ENCODE measurements at regions not wholly inside any gene's neighbourhood (a gene's known extent, or its start where the extent isn't known, plus 50 kb on each side); places are given as distances from the start of the nearest gene placed in this dataset.

- TF ChIP-seq, protein P1, sequence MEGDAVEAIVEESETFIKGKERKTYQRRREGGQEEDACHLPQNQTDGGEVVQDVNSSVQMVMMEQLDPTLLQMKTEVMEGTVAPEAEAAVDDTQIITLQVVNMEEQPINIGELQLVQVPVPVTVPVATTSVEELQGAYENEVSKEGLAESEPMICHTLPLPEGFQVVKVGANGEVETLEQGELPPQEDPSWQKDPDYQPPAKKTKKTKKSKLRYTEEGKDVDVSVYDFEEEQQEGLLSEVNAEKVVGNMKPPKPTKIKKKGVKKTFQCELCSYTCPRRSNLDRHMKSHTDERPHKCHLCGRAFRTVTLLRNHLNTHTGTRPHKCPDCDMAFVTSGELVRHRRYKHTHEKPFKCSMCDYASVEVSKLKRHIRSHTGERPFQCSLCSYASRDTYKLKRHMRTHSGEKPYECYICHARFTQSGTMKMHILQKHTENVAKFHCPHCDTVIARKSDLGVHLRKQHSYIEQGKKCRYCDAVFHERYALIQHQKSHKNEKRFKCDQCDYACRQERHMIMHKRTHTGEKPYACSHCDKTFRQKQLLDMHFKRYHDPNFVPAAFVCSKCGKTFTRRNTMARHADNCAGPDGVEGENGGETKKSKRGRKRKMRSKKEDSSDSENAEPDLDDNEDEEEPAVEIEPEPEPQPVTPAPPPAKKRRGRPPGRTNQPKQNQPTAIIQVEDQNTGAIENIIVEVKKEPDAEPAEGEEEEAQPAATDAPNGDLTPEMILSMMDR (IDR thresholded peaks at IDR 0.05; ENCODE audit: low read length): no peak
- Histone ChIP-seq H3K36me3 (replicated peaks; ENCODE audit: insufficient read depth, low read length) (no peaks in the 10 kb centered on the region), H2AFZ (ENCODE audit: low read length) (no peak overlapping the region), H3K4me3 (ENCODE audit: low read length) (no peak overlapping the region), H3K4me1 (ENCODE audit: low read length) (no peaks in the 10 kb centered on the region), H3F3A (ENCODE audit: insufficient read depth, low read length) (no peaks in the 10 kb centered on the region), H3K27ac (ENCODE audit: low read length) (no peak overlapping the region), H3K79me2 (ENCODE audit: low read length) (no peaks in the 10 kb centered on the region), H3K9ac (ENCODE audit: low read length) (no peak overlapping the region), H4K20me1 (ENCODE audit: insufficient read depth, low read length) (no peaks in the 10 kb centered on the region), H3K9me2 (replicated peaks; ENCODE audit: insufficient read depth, low read length) (no peaks in the 10 kb centered on the region), H3K9me3 (replicated peaks; ENCODE audit: insufficient read depth, low read length) (no peaks in the 10 kb centered on the region), H3K4me2 (ENCODE audit: low read depth, low read length) (no peak overlapping the region), H3K27me3 (replicated peaks; ENCODE audit: insufficient read depth, low read length) (no peaks in the 10 kb centered on the region)
- no peak for DNase-seq
Measured at GRCh38 chr10:16182144-16182543, 254.7 kb upstream of the PTER start.

DNA sequence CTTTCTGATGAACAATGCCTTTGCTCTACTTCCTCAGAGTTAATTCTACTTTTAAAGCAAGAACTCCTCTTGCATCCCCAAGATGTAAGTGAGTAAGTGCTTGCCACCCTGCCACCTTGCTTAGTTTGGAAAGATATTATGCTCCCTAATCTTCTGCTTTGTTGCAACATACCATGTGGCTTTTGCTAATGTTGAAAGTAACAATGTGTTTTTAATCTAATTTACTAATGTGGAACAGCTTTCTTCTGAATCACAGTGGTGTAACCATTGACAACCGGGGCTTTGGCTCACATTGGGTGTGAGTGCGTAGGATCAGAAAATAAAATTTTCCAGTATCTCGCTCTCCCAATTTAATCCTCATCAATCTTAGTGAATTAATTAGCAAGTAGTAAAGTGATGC is 254.1 kb upstream of the PTER start:
- Histone ChIP-seq H3K36me3 (replicated peaks; ENCODE audit: insufficient read depth, low read length) (no peaks in the 10 kb centered on the region), H3K79me2 (ENCODE audit: low read length) (no peaks in the 10 kb centered on the region), H3K27ac (ENCODE audit: low read length) (no peak overlapping the region), H4K20me1 (ENCODE audit: insufficient read depth, low read length) (no peaks in the 10 kb centered on the region), H3F3A (ENCODE audit: insufficient read depth, low read length) (no peaks in the 10 kb centered on the region), H3K9ac (ENCODE audit: low read length) (no peak overlapping the region), H3K27me3 (replicated peaks; ENCODE audit: insufficient read depth, low read length) (no peaks in the 10 kb centered on the region), H3K4me3 (ENCODE audit: low read length) (no peak overlapping the region), H2AFZ (ENCODE audit: low read length) (no peak overlapping the region), H3K4me2 (ENCODE audit: low read depth, low read length) (no peak overlapping the region), H3K4me1 (ENCODE audit: low read length) (no peaks in the 10 kb centered on the region), H3K9me3 (replicated peaks; ENCODE audit: insufficient read depth, low read length) (no peaks in the 10 kb centered on the region), H3K9me2 (replicated peaks; ENCODE audit: insufficient read depth, low read length) (no peaks in the 10 kb centered on the region)
- TF ChIP-seq EZH2 (optimal IDR thresholded peaks at IDR 0.05; ENCODE audit: low read depth, low read length): no peak
- TF ChIP-seq, protein P1 (IDR thresholded peaks at IDR 0.05; ENCODE audit: low read length): no peak
- no peak for TF ChIP-seq EZH2phosphoT487 (IDR thresholded peaks at IDR 0.05; ENCODE audit: low read length)
- no peak for DNase-seq

GRCh38 chr10:16184096-16184597 is 252.7 kb upstream of the PTER start:
- no peaks in the 10 kb centered on the region for H3F3A ChIP-seq (ENCODE audit: insufficient read depth, low read length)
- no peak overlapping the region for H3K4me3 ChIP-seq (ENCODE audit: low read length)
- H3K4me1 ChIP-seq (ENCODE audit: low read length): no peaks in the 10 kb centered on the region
- no peaks in the 10 kb centered on the region for H4K20me1 ChIP-seq (ENCODE audit: insufficient read depth, low read length)
- no peak for TF ChIP-seq EZH2 (optimal IDR thresholded peaks at IDR 0.05; ENCODE audit: low read depth, low read length)
- TF ChIP-seq, protein P1 (IDR thresholded peaks at IDR 0.05; ENCODE audit: low read length): no peak
- TF ChIP-seq EZH2phosphoT487 (IDR thresholded peaks at IDR 0.05; ENCODE audit: low read length): no peak
- H3K27me3 ChIP-seq (replicated peaks; ENCODE audit: insufficient read depth, low read length): no peaks in the 10 kb centered on the region
- H2AFZ ChIP-seq (ENCODE audit: low read length): no peak overlapping the region
- H3K4me2 ChIP-seq (ENCODE audit: low read depth, low read length): no peak overlapping the region
- no peaks in the 10 kb centered on the region for H3K9me3 ChIP-seq (replicated peaks; ENCODE audit: insufficient read depth, low read length)
- H3K79me2 ChIP-seq (ENCODE audit: low read length): no peaks in the 10 kb centered on the region
- no peaks in the 10 kb centered on the region for H3K9me2 ChIP-seq (replicated peaks; ENCODE audit: insufficient read depth, low read length)
- no peak overlapping the region for H3K9ac ChIP-seq (ENCODE audit: low read length)
- H3K36me3 ChIP-seq (replicated peaks; ENCODE audit: insufficient read depth, low read length): no peaks in the 10 kb centered on the region
- no peak overlapping the region for H3K27ac ChIP-seq (ENCODE audit: low read length)
- DNase-seq: no peak
